ENCODE measurements at regions not wholly inside any gene's neighbourhood (a gene's known extent, or its start where the extent isn't known, plus 50 kb on each side); places are given as distances from the start of the nearest gene placed in this dataset.

DNA sequence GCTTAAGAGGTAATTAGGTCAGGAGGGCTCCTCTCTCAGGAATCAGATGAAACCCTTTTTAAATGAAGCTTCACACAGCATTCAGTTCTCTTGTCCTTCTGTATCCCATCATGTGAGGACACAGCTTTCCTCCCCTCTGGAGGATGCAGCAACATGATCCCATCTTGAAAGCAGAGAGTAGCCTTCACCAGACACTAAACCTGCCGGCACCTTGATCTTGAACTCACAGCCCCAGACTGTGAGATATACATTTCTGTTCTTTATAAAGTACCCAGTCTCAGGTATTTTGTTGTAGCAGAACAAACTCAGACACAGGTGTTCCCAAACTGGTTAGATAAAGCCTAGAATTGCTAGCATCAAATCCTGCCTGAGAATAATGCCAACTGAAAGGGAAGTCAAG is 83.7 kb upstream of the PRICKLE2 start:
- TF ChIP-seq, protein P1, sequence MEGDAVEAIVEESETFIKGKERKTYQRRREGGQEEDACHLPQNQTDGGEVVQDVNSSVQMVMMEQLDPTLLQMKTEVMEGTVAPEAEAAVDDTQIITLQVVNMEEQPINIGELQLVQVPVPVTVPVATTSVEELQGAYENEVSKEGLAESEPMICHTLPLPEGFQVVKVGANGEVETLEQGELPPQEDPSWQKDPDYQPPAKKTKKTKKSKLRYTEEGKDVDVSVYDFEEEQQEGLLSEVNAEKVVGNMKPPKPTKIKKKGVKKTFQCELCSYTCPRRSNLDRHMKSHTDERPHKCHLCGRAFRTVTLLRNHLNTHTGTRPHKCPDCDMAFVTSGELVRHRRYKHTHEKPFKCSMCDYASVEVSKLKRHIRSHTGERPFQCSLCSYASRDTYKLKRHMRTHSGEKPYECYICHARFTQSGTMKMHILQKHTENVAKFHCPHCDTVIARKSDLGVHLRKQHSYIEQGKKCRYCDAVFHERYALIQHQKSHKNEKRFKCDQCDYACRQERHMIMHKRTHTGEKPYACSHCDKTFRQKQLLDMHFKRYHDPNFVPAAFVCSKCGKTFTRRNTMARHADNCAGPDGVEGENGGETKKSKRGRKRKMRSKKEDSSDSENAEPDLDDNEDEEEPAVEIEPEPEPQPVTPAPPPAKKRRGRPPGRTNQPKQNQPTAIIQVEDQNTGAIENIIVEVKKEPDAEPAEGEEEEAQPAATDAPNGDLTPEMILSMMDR (IDR thresholded peaks at IDR 0.05; ENCODE audit: low read depth, low read length), result no peak
- no peak for DNase-seq (ENCODE audit: low read depth in 2 of 2)
- no peak overlapping the region for H3K4me3 ChIP-seq (replicated peaks in 1 of 2; ENCODE audit: low read depth in 2 of 2, low read length in 2 of 2)

DNA sequence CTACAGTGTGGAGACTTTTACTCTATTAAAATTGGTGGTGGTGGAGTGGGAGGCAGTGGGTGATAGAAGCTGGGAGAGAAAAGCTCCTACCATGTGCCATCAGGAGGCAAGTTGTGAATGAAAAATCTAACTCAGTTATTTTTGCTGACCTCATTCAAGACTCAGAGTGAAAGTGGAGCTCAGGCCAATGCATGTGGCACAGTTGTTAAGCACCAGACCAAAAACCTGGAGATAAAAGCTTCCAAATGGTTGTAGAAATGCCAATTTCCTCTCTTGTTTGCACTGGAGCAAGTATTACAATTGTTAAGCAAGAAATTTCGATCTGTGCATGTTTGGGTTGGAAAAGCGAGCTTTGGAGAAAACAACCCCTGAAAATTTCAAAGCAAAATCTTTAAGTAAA is 81.5 kb upstream of the PRICKLE2 start:
- no peak overlapping the region for H3K4me3 ChIP-seq (replicated peaks in 1 of 2; ENCODE audit: low read depth in 2 of 2, low read length in 2 of 2)
- peak in 1 of 2 donors; percentile 51 for DNase-seq (ENCODE audit: low read depth in 2 of 2)
- TF ChIP-seq, protein P1 (IDR thresholded peaks at IDR 0.05; ENCODE audit: low read depth, low read length), result no peak

DNA sequence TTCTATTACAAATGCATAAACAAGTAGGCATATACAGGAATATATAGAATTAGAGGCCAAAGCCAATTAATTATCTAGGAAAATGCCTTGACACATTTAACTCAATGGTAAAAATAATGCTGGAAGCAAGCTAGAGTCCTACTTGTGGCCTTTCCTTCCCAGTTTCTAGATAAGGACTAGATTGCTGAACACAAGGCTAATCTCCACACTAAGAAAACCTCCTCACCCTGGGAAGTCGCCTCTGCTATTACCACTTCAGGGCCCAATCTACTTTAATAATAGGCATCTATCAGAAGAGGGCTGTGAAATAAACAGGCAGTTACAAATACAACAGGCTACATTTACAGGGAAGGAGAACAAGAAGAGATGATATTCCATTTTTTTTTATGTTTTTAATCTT is 80.5 kb upstream of the PRICKLE2 start:
- TF ChIP-seq, protein P1 (IDR thresholded peaks at IDR 0.05; ENCODE audit: low read depth, low read length), result no peak
- no peak for DNase-seq (ENCODE audit: low read depth in 2 of 2)

DNA sequence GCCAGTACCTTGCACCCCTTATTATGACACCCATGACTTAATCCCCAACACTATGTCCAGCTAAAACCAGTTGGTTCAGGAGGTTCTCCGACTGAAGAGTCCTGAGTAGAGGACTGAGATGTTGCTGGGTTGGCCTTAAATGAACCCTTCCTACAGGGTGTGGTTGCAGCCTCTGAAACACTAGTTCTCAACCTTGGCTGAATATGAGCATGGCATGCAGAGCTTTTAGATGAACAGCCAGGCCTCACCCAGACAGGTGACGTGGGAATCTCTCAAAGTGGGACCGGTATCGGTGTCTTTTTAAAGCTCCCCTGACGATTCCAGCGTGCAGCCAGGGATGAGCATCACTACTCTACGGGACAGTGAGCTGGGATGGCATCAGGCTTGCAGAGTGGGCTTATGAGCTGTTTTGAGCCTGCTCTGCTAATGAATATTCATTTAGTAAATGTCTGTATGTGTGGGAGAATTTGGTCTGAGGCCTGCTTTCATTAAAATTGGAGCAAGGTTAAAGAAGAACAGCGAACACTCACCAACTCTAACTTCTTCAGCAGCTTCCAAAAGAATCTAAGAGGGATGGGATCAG is 79.7 kb upstream of the PRICKLE2 start:
- no peak for DNase-seq (ENCODE audit: low read depth in 2 of 2)
- TF ChIP-seq, protein P1 (IDR thresholded peaks at IDR 0.05; ENCODE audit: low read depth, low read length), result no peak
- no peak overlapping the region for H3K4me3 ChIP-seq (replicated peaks in 1 of 2; ENCODE audit: low read depth in 2 of 2, low read length in 2 of 2)

More for the DNA sequence above, 80.5 kb upstream of the PRICKLE2 start:
- H3K4me3 ChIP-seq (replicated peaks in 1 of 2; ENCODE audit: low read depth in 2 of 2, low read length in 2 of 2), result no peak overlapping the region

DNA sequence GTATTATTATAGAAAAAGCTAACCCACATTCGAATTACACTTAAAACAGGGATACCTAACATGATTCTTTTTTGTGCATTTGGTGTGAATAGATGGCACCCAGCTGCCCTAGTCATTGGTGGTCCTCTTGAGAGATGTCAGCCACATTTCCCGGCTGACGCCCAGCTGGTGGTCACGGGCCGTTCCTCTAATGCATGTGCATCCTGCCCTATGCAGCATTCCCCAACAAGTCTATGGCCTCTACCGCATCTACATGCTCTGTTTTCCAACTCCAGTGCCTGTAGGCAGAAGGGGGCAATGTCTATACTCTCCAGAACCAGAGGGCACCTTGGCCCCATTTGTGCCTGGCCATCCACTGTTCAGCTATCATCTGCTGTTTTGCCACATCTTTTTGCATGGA is 78.6 kb upstream of the PRICKLE2 start:
- no peak for DNase-seq (ENCODE audit: low read depth in 2 of 2)
- H3K4me3 ChIP-seq (replicated peaks in 1 of 2; ENCODE audit: low read depth in 2 of 2, low read length in 2 of 2), result no peak overlapping the region
- TF ChIP-seq, protein P1 (IDR thresholded peaks at IDR 0.05; ENCODE audit: low read depth, low read length), result no peak

DNA sequence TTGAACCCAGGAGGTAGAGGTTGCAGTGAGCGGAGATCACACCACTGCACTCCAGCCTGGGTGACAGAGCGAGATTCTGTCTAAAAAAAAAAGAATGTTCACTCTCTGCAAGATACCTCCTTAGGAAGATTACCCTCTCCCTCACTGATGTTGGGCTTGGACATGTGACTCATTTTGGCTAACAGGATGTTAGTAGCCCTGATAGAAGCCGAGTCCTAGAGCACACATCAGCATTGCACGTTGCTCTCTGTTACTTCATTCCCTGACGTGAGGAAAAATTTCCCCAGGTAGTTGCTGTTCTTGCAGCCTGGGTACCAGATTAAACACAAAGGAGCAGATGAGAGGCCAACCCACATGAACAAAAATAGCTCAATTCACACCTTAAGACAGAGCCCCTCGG is 78.1 kb upstream of the PRICKLE2 start:
- TF ChIP-seq, protein P1 (IDR thresholded peaks at IDR 0.05; ENCODE audit: low read depth, low read length), result no peak
- H3K4me3 ChIP-seq (replicated peaks in 1 of 2; ENCODE audit: low read depth in 2 of 2, low read length in 2 of 2), result no peak overlapping the region
- DNase-seq (ENCODE audit: low read depth in 2 of 2), result peak; percentile 9 to 54

DNA sequence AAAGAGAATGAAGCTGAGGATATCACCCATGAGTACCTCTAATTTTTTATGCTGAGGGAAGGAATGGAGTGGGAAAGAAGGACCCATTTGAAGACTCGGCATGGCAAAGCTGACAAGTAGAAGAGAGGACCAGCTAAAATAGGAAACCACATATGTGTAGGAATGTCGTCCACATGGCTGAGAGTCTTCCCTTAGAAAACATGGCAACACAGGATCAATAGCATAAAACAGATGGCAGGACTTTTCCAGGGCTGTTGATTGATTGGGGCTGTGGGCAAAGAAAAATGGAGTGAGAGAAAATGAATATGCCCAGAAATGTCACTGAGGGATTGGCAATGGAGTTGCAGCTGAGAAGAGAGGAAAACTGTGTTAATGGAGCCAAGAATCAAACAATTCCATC is 76.2 kb upstream of the PRICKLE2 start:
- DNase-seq (ENCODE audit: low read depth in 2 of 2), result no peak
- no peak overlapping the region for H3K4me3 ChIP-seq (replicated peaks in 1 of 2; ENCODE audit: low read depth in 2 of 2, low read length in 2 of 2)
- TF ChIP-seq, protein P1 (IDR thresholded peaks at IDR 0.05; ENCODE audit: low read depth, low read length), result no peak
